Peyer's patch (tissue), 4 donors: ENCODE measurements at regions not wholly inside any gene's neighbourhood (a gene's known extent, or its start where the extent isn't known, plus 50 kb on each side); places are given as distances from the start of the nearest gene placed in this dataset.

ENCODE experiments used
- POLR2A ChIP-seq, 2 donors: fragments of 450-650 bp; IDR thresholded peaks; one replicate each; pipeline ENCODE4 v1.5.1; 2017; ENCODE audit warnings: antibody characterized with exemption in 2 of 2, mild to moderate bottlenecking in 2 of 2, moderate library complexity in 2 of 2
- TF ChIP-seq, protein P1 (sequence below), 6 experiments: fragments of 450-650 bp in 4 of 6; fragments of 200-600 bp in 2 of 6; sonication (generic) in 1 of 6; IDR thresholded peaks; one replicate each; pipeline ENCODE4 v1.5.1; 2017 to 2019; ENCODE audit warnings: antibody characterized with exemption in 6 of 6, mild to moderate bottlenecking in 3 of 6, moderate library complexity in 1 of 6

DNA sequence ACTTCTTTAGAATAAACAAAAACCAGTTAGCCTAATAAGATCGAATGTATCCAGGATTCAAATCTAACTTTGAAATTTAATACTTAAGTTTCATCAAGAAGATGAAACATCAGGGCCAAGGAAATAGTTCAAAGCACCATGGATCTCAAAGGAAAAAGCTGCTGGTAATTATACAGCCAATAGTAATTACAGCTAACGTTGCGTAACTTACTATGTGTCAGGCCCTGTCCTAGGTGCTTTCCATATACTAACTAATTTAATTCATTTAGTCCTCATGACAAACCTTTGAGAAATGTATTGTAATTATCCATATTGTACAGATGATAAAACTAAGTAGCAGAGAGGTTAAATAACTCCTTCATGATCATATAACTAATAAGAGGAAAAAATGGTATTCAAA lies 598.6 kb downstream of the NYAP2 start:
- TF ChIP-seq, protein P1, sequence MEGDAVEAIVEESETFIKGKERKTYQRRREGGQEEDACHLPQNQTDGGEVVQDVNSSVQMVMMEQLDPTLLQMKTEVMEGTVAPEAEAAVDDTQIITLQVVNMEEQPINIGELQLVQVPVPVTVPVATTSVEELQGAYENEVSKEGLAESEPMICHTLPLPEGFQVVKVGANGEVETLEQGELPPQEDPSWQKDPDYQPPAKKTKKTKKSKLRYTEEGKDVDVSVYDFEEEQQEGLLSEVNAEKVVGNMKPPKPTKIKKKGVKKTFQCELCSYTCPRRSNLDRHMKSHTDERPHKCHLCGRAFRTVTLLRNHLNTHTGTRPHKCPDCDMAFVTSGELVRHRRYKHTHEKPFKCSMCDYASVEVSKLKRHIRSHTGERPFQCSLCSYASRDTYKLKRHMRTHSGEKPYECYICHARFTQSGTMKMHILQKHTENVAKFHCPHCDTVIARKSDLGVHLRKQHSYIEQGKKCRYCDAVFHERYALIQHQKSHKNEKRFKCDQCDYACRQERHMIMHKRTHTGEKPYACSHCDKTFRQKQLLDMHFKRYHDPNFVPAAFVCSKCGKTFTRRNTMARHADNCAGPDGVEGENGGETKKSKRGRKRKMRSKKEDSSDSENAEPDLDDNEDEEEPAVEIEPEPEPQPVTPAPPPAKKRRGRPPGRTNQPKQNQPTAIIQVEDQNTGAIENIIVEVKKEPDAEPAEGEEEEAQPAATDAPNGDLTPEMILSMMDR (IDR thresholded peaks at IDR 0.05) = no peak
- TF ChIP-seq POLR2A (IDR thresholded peaks at IDR 0.05) = no peak
